ENCODE measurements at regions not wholly inside any gene's neighbourhood (a gene's known extent, or its start where the extent isn't known, plus 50 kb on each side); places are given as distances from the start of the nearest gene placed in this dataset.

- DNase-seq (ENCODE audit: low spot score) = no peak
- H3K9me2 ChIP-seq (replicated peaks; ENCODE audit: insufficient read depth) = no peaks in the 10 kb centered on the region
- no peaks in the 10 kb centered on the region for H3K27me3 ChIP-seq
- H3K4me3 ChIP-seq = no peak overlapping the region
- H3K36me3 ChIP-seq (replicated peaks; ENCODE audit: insufficient read depth, low read depth) = no peaks in the 10 kb centered on the region
- H2AFZ ChIP-seq = no peak overlapping the region
- no peaks in the 10 kb centered on the region for H4K20me1 ChIP-seq (ENCODE audit: insufficient read depth, poor library complexity, severe bottlenecking)
- no peaks in the 10 kb centered on the region for H3K4me1 ChIP-seq (ENCODE audit: insufficient read depth)
- no peak overlapping the region for H3K27ac ChIP-seq
- H3K9me3 ChIP-seq (ENCODE audit: low read depth) = peaks cover 2% of the 10 kb centered on the region
- H3K4me2 ChIP-seq = no peak overlapping the region
- H3K79me2 ChIP-seq = no peaks in the 10 kb centered on the region
- TF ChIP-seq EZH2 (IDR thresholded peaks at IDR 0.05; ENCODE audit: borderline replicate concordance) (no peak), CTCF (IDR thresholded peaks at IDR 0.05; ENCODE audit: poor library complexity) (no peak), EZH2phosphoT487 (IDR thresholded peaks at IDR 0.05; ENCODE audit: low read depth, severe bottlenecking, unreplicated experiment) (no peak)
- WGBS (ENCODE audit: low lambda C conversion rate, missing lambda C conversion rate) = 90% methylated on average over 3 of the region's 3 CpGs
These were observed 190.2 kb downstream of the TFCP2L1 start for GRCh38 chr2:121094845-121095244.

- Histone ChIP-seq H3K79me2 (no peaks in the 10 kb centered on the region), H3K9me3 (ENCODE audit: low read depth) (peaks cover 2% of the 10 kb centered on the region), H3K4me3 (no peak overlapping the region), H2AFZ (no peak overlapping the region), H4K20me1 (ENCODE audit: insufficient read depth, poor library complexity, severe bottlenecking) (no peaks in the 10 kb centered on the region), H3K4me1 (ENCODE audit: insufficient read depth) (no peaks in the 10 kb centered on the region), H3K36me3 (replicated peaks; ENCODE audit: insufficient read depth, low read depth) (no peaks in the 10 kb centered on the region), H3K27ac (no peak overlapping the region), H3K4me2 (no peak overlapping the region), H3K27me3 (no peaks in the 10 kb centered on the region), H3K9me2 (replicated peaks; ENCODE audit: insufficient read depth) (no peaks in the 10 kb centered on the region)
- peak; percentile 86 for DNase-seq (ENCODE audit: low spot score)
- 35% methylated on average over 19 of the region's 19 CpGs for WGBS (ENCODE audit: low lambda C conversion rate, missing lambda C conversion rate)
- TF ChIP-seq CTCF (IDR thresholded peaks at IDR 0.05; ENCODE audit: poor library complexity) (peak; percentile 71), EZH2phosphoT487 (IDR thresholded peaks at IDR 0.05; ENCODE audit: low read depth, severe bottlenecking, unreplicated experiment) (no peak)
These were observed 189.5 kb downstream of the TFCP2L1 start for GRCh38 chr2:121095257-121096080.

GRCh38 chr2:121096611-121097010, 188.4 kb downstream of the TFCP2L1 start:
- no peaks in the 10 kb centered on the region for H3K9me2 ChIP-seq (replicated peaks; ENCODE audit: insufficient read depth)
- H3K27me3 ChIP-seq = peaks cover 3% of the 10 kb centered on the region
- no peaks in the 10 kb centered on the region for H3K79me2 ChIP-seq
- no peak overlapping the region for H3K4me3 ChIP-seq
- no peaks in the 10 kb centered on the region for H4K20me1 ChIP-seq (ENCODE audit: insufficient read depth, poor library complexity, severe bottlenecking)
- H2AFZ ChIP-seq = no peak overlapping the region
- H3K9me3 ChIP-seq (ENCODE audit: low read depth) = peaks cover 2% of the 10 kb centered on the region
- 86% methylated on average over 5 of the region's 5 CpGs for WGBS (ENCODE audit: low lambda C conversion rate, missing lambda C conversion rate)
- no peak overlapping the region for H3K27ac ChIP-seq
- TF ChIP-seq EZH2phosphoT487 (IDR thresholded peaks at IDR 0.05; ENCODE audit: low read depth, severe bottlenecking, unreplicated experiment) (no peak), CTCF (IDR thresholded peaks at IDR 0.05; ENCODE audit: poor library complexity) (no peak)
- H3K4me1 ChIP-seq (ENCODE audit: insufficient read depth) = no peaks in the 10 kb centered on the region
- no peaks in the 10 kb centered on the region for H3K36me3 ChIP-seq (replicated peaks; ENCODE audit: insufficient read depth, low read depth)
- no peak for DNase-seq (ENCODE audit: low spot score)
- no peak overlapping the region for H3K4me2 ChIP-seq
